ENCODE measurements at regions not wholly inside any gene's neighbourhood (a gene's known extent, or its start where the extent isn't known, plus 50 kb on each side); places are given as distances from the start of the nearest gene placed in this dataset.

DNA sequence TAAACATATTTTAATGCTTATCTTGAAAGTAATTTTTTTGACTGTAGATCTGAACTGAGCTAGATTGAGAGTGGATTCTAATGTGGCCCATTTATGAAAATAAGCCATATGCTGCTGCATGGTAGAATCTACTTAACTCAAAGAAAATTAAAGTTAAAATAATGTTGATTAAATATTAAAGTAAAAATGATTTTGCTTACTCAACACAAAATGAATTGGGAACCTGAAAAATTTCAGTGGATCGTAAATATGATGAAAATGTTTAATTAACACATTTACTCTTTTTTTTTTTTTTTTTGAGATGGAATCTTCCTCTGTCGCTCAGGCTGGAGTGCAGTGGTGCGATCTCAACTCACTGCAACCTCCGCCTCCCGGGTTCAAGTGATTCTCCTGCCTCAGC, 144.5 kb upstream of the HMGN3 start:
- no peak overlapping the region for H2AFZ ChIP-seq (ENCODE audit: low read length)
- CTCF ChIA-PET (ENCODE audit: low intra/inter-chr PET ratio, low total read pairs): no interaction called here

More for the DNA sequence above, 144.5 kb upstream of the HMGN3 start:
- 70% methylated on average over 5 of the region's 5 CpGs for WGBS (ENCODE audit: low lambda C conversion rate)
- POLR2A ChIA-PET: no interaction called here
- TF ChIP-seq HBP1 (CRISPR knock-in tag; IDR thresholded peaks at IDR 0.05; ENCODE audit: low read depth): no peak
- no peak for TF ChIP-seq NAIF1 (CRISPR knock-in tag; IDR thresholded peaks at IDR 0.05; ENCODE audit: borderline replicate concordance)
- peak; percentile 64 for TF ChIP-seq MAFF (IDR thresholded peaks at IDR 0.05; ENCODE audit: low read depth, low read length)
- TF ChIP-seq IRF9 (CRISPR knock-in tag; IDR thresholded peaks at IDR 0.05; ENCODE audit: borderline replicate concordance): no peak
- peak; percentile 40 to 84; a peak in 3 of 4 replicates for TF ChIP-seq MAFK (conservative IDR thresholded peaks at IDR 0.05 in 1 of 2, IDR thresholded peaks at IDR 0.05 in 1 of 2; ENCODE audit: low read length in 2 of 2)
- TF ChIP-seq AHR (CRISPR knock-in tag; IDR thresholded peaks at IDR 0.05): no peak
- no peaks in the 10 kb centered on the region for H3K79me2 ChIP-seq (ENCODE audit: insufficient read depth, low read length)
- DNase-seq (ENCODE audit: low spot score): no peak
- intact Hi-C loops (cut with micrococcal nuclease; ENCODE audit: unreplicated experiment) (no loop called here), in situ Hi-C loops (cut with HindIII; ENCODE audit: extremely low pct_ligation_motif_present, low pct_unique_long_range_greater_than_20kb) (no loop called here)
- no peaks in the 10 kb centered on the region for H4K20me1 ChIP-seq (ENCODE audit: insufficient read depth, low read length)
- H3K27me3 ChIP-seq (ENCODE audit: control insufficient read depth in 1 of 2, insufficient read depth in 2 of 2, low read length in 2 of 2): no peaks in the 10 kb centered on the region
- no peaks in the 10 kb centered on the region for H3K36me3 ChIP-seq (replicated peaks in 1 of 2; ENCODE audit: control insufficient read depth in 1 of 2, insufficient read depth in 2 of 2, low read length in 2 of 2)
- H3K9ac ChIP-seq (ENCODE audit: insufficient read depth, low read depth, low read length): no peak overlapping the region
- no peak overlapping the region for H3K4me2 ChIP-seq (ENCODE audit: low read depth, low read length)
- H3K4me1 ChIP-seq (ENCODE audit: insufficient read depth, low read length): no peaks in the 10 kb centered on the region
- no peak for FAIRE-seq
- no TSS peak for BruUV-seq (replicated peaks)
- H3K9me3 ChIP-seq (ENCODE audit: low read length): no peaks in the 10 kb centered on the region
- H3K27ac ChIP-seq (ENCODE audit: extremely low read length, insufficient read depth, low read length): no peak overlapping the region
- no peak overlapping the region for H3K4me3 ChIP-seq (replicated peaks in 1 of 3; ENCODE audit: insufficient read depth in 1 of 3, low read depth in 2 of 3, low read length in 3 of 3)
- ATAC-seq: no peak

Measured in HepG2 (cell line).